Cardiac fibroblast (primary cell): ENCODE measurements at regions not wholly inside any gene's neighbourhood (a gene's known extent, or its start where the extent isn't known, plus 50 kb on each side); places are given as distances from the start of the nearest gene placed in this dataset.

Experiments
- DNase-seq, 2 donors: peaks; one replicate each; pipeline versions ENCODE4 v3.0.0 to v3.0.0-alpha.2; 2010; ENCODE audit warnings: low read depth in 2 of 2
- H3K4me3 ChIP-seq, 2 donors: replicated peaks in 1 of 2; 1 replicate in 1 of 2; 2 replicates in 1 of 2; pipeline ENCODE4 v1.5.1; 2011; ENCODE audit warnings: low read depth in 2 of 2, low read length in 2 of 2, mild to moderate bottlenecking in 2 of 2, moderate library complexity in 1 of 2
- CTCF ChIP-seq: IDR thresholded peaks from one replicate; pipeline ENCODE4 v1.5.1; 2011; ENCODE audit warnings: low read depth, mild to moderate bottlenecking, low read length, inconsistent platforms

GRCh38 chr2:16608661-16609643, 56.7 kb downstream of the CYRIA start:
- TF ChIP-seq CTCF: peak; percentile 100
- peak; percentile 83 for DNase-seq
- peak overlapping the region; percentile 41 to 48 for H3K4me3 ChIP-seq

GRCh38 chr2:16607301-16607700, 58.3 kb downstream of the CYRIA start:
- TF ChIP-seq CTCF: no peak
- H3K4me3 ChIP-seq: no peak overlapping the region
- no peak for DNase-seq

GRCh38 chr2:16604236-16604635, 61.4 kb downstream of the CYRIA start:
- no peak overlapping the region for H3K4me3 ChIP-seq
- DNase-seq: no peak
- no peak for TF ChIP-seq CTCF

GRCh38 chr2:16591370-16591933, 74.2 kb downstream of the CYRIA start:
- no peak overlapping the region for H3K4me3 ChIP-seq
- no peak for TF ChIP-seq CTCF
- DNase-seq: no peak

GRCh38 chr2:16589465-16589864, 76.2 kb downstream of the CYRIA start:
- no peak overlapping the region for H3K4me3 ChIP-seq
- DNase-seq: no peak
- TF ChIP-seq CTCF: no peak

- no peak for TF ChIP-seq CTCF
- peak in 1 of 2 donors; percentile 22 for DNase-seq
- H3K4me3 ChIP-seq: no peak overlapping the region
These were observed 77.1 kb downstream of the CYRIA start for GRCh38 chr2:16588565-16588964.
